HepG2 (cell line): ENCODE measurements at regions not wholly inside any gene's neighbourhood (a gene's known extent, or its start where the extent isn't known, plus 50 kb on each side); places are given as distances from the start of the nearest gene placed in this dataset.

Experiments used
- CBFB ChIP-seq: sonication (generic); formaldehyde crosslinking; IDR thresholded peaks from 2 replicates; pipeline ENCODE4 v1.4.0; 2020; ENCODE audit warnings: missing genetic modification reagents
- CCAR2 ChIP-seq: fragments of 200-400 bp; formaldehyde crosslinking; optimal IDR thresholded peaks from 2 replicates; pipeline ENCODE3; 2018; ENCODE audit warnings: low read depth, mild to moderate bottlenecking, low read length, moderate library complexity
- DNMT1 ChIP-seq: sonication (generic); formaldehyde crosslinking; IDR thresholded peaks from 2 replicates; pipeline ENCODE4 v1.5.1; 2020; ENCODE audit warnings: mild to moderate bottlenecking, missing genetic modification reagents
- ELF1 ChIP-seq: sonication (generic); formaldehyde crosslinking; IDR thresholded peaks from 2 replicates; pipeline ENCODE4 v1.4.0; 2020; ENCODE audit warnings: missing genetic modification reagents
- KAT7 ChIP-seq: IDR thresholded peaks from 2 replicates; pipeline ENCODE4 v1.6.1; 2018; ENCODE audit warnings: borderline replicate concordance, missing compliant biosample characterization
- KDM2A ChIP-seq: sonication (generic); formaldehyde crosslinking; IDR thresholded peaks from 2 replicates; pipeline ENCODE4 v1.4.0; 2020; ENCODE audit warnings: low read depth, missing genetic modification reagents, borderline replicate concordance
- MNT ChIP-seq: fragments of 450-650 bp; IDR thresholded peaks from 2 replicates; pipeline ENCODE4 v1.6.1; 2016
- RFXANK ChIP-seq: IDR thresholded peaks from 2 replicates; pipeline ENCODE4 v1.6.1; 2016
- RFXAP ChIP-seq: sonication (generic); formaldehyde crosslinking; IDR thresholded peaks from 2 replicates; pipeline ENCODE4 v1.4.0; 2020; ENCODE audit warnings: missing genetic modification reagents, borderline replicate concordance
- SP140L ChIP-seq: sonication (generic); formaldehyde crosslinking; IDR thresholded peaks from 2 replicates; pipeline ENCODE4 v1.4.0; 2020; ENCODE audit warnings: missing genetic modification reagents, borderline replicate concordance
- SP4 ChIP-seq: sonication (generic); formaldehyde crosslinking; IDR thresholded peaks from 2 replicates; pipeline ENCODE4 v1.8.1; 2023; ENCODE audit warnings: mild to moderate bottlenecking, missing genetic modification reagents
- TAF15 ChIP-seq: fragments of 200-400 bp; formaldehyde crosslinking; IDR thresholded peaks from one replicate; pipeline ENCODE4 v1.6.1; 2018; ENCODE audit warnings: mild to moderate bottlenecking, low read depth, low read length; ENCODE audit not compliant: poor library complexity, severe bottlenecking
- TEAD3 ChIP-seq: optimal IDR thresholded peaks from 2 replicates; pipeline ENCODE3; 2016; ENCODE audit warnings: borderline replicate concordance
- YEATS2 ChIP-seq: sonication (generic); formaldehyde crosslinking; IDR thresholded peaks from 2 replicates; pipeline ENCODE4 v1.4.0; 2020; ENCODE audit warnings: missing genetic modification reagents, borderline replicate concordance
- ZBTB7B ChIP-seq: sonication (generic); formaldehyde crosslinking; IDR thresholded peaks from 2 replicates; pipeline ENCODE4 v1.4.0; 2020; ENCODE audit warnings: missing genetic modification reagents
- ZFP82 ChIP-seq: sonication (generic); formaldehyde crosslinking; IDR thresholded peaks from 2 replicates; pipeline ENCODE4 v1.5.1; 2020; ENCODE audit warnings: mild to moderate bottlenecking, missing genetic modification reagents, borderline replicate concordance
- ZNF136 ChIP-seq: sonication (generic); formaldehyde crosslinking; IDR thresholded peaks from 2 replicates; pipeline ENCODE4 v1.8.1; 2022; ENCODE audit warnings: low read depth, mild to moderate bottlenecking, moderate library complexity, missing genetic modification reagents
- ZNF180 ChIP-seq: sonication (generic); formaldehyde crosslinking; IDR thresholded peaks from 2 replicates; pipeline ENCODE4 v1.4.0; 2020; ENCODE audit warnings: low read depth, missing genetic modification reagents, borderline replicate concordance
- ZNF619 ChIP-seq: sonication (generic); formaldehyde crosslinking; IDR thresholded peaks from 2 replicates; pipeline ENCODE4 v1.4.0; 2020; ENCODE audit warnings: mild to moderate bottlenecking, missing genetic modification reagents
- ZNF761 ChIP-seq: sonication (generic); formaldehyde crosslinking; conservative IDR thresholded peaks from 2 replicates; pipeline ENCODE4 v1.4.0; 2020; ENCODE audit warnings: mild to moderate bottlenecking, missing genetic modification reagents
- TF ChIP-seq, protein P1 (sequence below): sonication (generic); formaldehyde crosslinking; IDR thresholded peaks from 2 replicates; pipeline ENCODE4 v1.9.0; 2022; ENCODE audit warnings: missing genetic modification reagents, mild to moderate bottlenecking, borderline replicate concordance
- TF ChIP-seq, protein P2 (sequence below): sonication (generic); formaldehyde crosslinking; IDR thresholded peaks from 2 replicates; pipeline ENCODE4 v1.8.0; 2022; ENCODE audit warnings: mild to moderate bottlenecking, missing genetic modification reagents, borderline replicate concordance
- TF ChIP-seq, protein P3 (sequence below): sonication (generic); formaldehyde crosslinking; IDR thresholded peaks from 2 replicates; pipeline ENCODE4 v1.4.0; 2020; ENCODE audit warnings: missing genetic modification reagents
- TF ChIP-seq, protein P4 (sequence below): sonication (generic); formaldehyde crosslinking; IDR thresholded peaks from 2 replicates; pipeline ENCODE4 v1.5.0; 2020; ENCODE audit warnings: missing genetic modification reagents

DNA sequence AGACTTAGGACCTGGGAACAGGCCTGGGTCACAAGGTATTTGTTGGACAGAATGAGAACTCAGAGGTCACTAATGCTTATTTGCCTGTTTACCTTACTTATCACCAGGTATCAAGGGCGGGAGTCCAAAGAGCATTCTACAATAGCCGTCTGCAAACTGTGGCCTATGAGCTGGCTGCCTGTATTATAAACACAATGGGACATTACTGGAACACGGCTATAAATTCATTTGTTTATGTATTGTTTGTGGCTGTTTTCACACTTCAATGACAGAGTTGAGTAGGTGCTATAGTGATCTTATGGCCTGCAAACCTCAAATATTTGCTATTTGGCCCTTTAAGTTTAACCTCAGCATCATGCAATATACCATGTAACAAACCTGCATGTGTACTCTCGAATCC is 76.6 kb upstream of the ASTN2 start (continued):
- no peak for TF ChIP-seq YEATS2 (CRISPR knock-in tag)
- no peak for TF ChIP-seq ZNF136 (CRISPR knock-in tag)
- no peak for TF ChIP-seq ZFP82 (CRISPR knock-in tag)
- no peak for TF ChIP-seq KAT7 (CRISPR knock-in tag)
- no peak for TF ChIP-seq RFXAP (CRISPR knock-in tag)
- TF ChIP-seq SP140L (CRISPR knock-in tag), result no peak
- no peak for TF ChIP-seq ZNF761 (CRISPR knock-in tag)
- no peak for TF ChIP-seq ZBTB7B (CRISPR knock-in tag)
- peak; percentile 81 for TF ChIP-seq TEAD3 (CRISPR knock-in tag)
- no peak for TF ChIP-seq TAF15
- TF ChIP-seq ZNF619 (CRISPR knock-in tag), result no peak
- TF ChIP-seq ELF1 (CRISPR knock-in tag), result no peak
- no peak for TF ChIP-seq CCAR2
- no peak for TF ChIP-seq KDM2A (CRISPR knock-in tag)
- no peak for TF ChIP-seq RFXANK (CRISPR knock-in tag)
- TF ChIP-seq, protein P1, sequence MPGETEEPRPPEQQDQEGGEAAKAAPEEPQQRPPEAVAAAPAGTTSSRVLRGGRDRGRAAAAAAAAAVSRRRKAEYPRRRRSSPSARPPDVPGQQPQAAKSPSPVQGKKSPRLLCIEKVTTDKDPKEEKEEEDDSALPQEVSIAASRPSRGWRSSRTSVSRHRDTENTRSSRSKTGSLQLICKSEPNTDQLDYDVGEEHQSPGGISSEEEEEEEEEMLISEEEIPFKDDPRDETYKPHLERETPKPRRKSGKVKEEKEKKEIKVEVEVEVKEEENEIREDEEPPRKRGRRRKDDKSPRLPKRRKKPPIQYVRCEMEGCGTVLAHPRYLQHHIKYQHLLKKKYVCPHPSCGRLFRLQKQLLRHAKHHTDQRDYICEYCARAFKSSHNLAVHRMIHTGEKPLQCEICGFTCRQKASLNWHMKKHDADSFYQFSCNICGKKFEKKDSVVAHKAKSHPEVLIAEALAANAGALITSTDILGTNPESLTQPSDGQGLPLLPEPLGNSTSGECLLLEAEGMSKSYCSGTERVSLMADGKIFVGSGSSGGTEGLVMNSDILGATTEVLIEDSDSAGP (CRISPR knock-in tag), result no peak
- no peak for TF ChIP-seq ZNF180
- TF ChIP-seq, protein P2, sequence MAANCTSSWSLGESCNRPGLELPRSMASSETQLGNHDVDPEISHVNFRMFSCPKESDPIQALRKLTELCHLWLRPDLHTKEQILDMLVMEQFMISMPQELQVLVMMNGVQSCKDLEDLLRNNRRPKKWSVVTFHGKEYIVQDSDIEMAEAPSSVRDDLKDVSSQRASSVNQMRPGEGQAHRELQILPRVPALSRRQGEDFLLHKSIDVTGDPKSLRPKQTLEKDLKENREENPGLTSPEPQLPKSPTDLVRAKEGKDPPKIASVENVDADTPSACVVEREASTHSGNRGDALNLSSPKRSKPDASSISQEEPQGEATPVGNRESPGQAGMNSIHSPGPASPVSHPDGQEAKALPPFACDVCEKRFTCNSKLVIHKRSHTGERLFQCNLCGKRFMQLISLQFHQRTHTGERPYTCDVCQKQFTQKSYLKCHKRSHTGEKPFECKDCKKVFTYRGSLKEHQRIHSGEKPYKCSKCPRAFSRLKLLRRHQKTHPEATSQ (CRISPR knock-in tag), result no peak; the same call in 1 of the 2 replicates
- no peak for TF ChIP-seq MNT
- no peak for TF ChIP-seq SP4 (CRISPR knock-in tag)
- TF ChIP-seq, protein P3, sequence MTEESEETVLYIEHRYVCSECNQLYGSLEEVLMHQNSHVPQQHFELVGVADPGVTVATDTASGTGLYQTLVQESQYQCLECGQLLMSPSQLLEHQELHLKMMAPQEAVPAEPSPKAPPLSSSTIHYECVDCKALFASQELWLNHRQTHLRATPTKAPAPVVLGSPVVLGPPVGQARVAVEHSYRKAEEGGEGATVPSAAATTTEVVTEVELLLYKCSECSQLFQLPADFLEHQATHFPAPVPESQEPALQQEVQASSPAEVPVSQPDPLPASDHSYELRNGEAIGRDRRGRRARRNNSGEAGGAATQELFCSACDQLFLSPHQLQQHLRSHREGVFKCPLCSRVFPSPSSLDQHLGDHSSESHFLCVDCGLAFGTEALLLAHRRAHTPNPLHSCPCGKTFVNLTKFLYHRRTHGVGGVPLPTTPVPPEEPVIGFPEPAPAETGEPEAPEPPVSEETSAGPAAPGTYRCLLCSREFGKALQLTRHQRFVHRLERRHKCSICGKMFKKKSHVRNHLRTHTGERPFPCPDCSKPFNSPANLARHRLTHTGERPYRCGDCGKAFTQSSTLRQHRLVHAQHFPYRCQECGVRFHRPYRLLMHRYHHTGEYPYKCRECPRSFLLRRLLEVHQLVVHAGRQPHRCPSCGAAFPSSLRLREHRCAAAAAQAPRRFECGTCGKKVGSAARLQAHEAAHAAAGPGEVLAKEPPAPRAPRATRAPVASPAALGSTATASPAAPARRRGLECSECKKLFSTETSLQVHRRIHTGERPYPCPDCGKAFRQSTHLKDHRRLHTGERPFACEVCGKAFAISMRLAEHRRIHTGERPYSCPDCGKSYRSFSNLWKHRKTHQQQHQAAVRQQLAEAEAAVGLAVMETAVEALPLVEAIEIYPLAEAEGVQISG, result no peak
- no peak for TF ChIP-seq CBFB (CRISPR knock-in tag)
- TF ChIP-seq, protein P4, sequence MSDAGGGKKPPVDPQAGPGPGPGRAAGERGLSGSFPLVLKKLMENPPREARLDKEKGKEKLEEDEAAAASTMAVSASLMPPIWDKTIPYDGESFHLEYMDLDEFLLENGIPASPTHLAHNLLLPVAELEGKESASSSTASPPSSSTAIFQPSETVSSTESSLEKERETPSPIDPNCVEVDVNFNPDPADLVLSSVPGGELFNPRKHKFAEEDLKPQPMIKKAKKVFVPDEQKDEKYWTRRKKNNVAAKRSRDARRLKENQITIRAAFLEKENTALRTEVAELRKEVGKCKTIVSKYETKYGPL (CRISPR knock-in tag), result no peak
- TF ChIP-seq DNMT1 (CRISPR knock-in tag), result no peak
